ENCODE measurements at regions not wholly inside any gene's neighbourhood (a gene's known extent, or its start where the extent isn't known, plus 50 kb on each side); places are given as distances from the start of the nearest gene placed in this dataset.
"Not testable (repeated sequence)": the region's sequence is repeated elsewhere in the genome, so short reads cannot be mapped to it uniquely, and the experiment has no call there.

DNA sequence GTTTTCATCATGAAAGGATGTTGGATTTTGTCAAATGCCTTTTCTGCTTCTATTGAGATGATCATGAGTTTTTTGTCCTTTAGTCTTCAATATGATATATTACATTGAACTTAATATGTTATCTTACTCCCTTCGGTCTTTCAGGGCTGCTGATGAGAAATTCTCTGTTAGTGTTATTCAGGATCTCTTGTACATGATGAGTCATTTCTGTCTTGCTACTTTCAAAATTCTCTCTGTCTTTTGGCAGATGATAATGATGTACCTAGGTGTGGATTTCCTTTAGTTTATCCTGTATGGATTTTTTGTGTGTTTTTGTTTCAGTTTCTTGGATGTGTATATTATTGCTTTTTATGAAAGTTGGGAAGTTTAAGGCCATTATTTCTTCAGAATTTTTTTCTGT lies 320.9 kb upstream of the NPSR1 start:
- DNase-seq = no peak

DNA sequence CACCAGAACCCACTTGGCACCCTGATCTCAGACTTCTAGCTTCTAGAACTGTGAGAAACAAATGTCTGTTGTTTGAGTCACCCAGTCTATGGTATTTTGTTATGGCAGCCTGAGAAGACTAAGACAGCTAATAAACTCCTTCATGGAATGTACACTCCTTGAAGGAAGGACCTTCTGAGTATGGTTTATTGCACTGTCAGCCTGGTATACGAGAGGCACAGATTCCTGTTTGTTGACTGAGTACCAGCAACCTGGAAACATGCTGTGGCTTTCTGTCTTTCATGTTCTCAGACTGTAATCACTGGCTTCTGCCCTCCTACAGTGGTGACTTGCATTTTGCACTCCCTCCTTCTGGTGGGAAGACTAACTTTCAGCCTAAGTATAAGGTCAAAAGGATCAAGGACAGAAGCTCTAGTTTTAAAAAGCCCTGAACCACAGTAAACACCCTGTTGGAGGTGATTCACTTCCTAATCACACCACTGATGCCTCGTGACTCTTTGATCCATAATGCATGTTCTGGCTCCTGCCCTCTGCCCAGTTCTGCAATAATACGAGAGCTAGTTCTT lies 319.0 kb upstream of the NPSR1 start:
- no peak for DNase-seq

DNA sequence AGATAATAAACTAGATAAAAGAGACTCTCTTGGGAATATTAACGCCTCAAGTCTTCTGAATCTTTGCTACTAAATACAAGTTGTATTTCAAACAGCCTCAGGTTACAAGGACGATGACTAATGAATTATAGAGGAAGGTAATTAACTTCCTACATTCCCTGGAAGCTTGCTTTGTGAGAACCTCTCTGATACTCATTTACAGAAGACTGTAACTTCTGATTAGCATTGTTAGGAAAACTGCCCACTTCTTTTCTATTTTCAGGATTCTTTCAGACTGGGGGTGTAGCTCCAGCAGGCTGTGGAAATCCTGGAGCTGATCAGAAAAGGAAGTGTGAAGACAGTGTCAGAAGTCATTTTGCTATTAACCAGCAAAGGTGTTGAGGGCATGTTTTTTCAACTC lies 316.7 kb upstream of the NPSR1 start:
- no peak for DNase-seq

DNA sequence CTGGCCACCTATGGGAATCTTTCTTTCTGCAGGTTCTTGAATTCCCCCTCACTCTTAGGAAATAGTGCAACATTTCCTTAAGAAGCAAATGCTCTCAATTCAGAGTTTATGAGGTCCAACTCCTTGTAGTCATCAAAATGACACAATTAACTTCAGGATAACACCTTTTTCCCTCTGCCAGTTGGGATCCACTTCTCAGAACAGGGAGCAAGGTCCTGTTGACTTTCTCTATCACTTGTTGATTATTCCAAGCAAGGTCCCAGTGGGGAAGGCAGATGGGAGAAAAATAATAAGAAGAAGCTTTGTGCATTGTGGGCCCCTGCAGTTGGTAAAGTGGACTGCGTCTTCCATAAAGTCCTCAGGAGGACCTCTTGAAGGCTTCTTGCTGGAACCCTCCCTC lies 315.6 kb upstream of the NPSR1 start:
- no peak for DNase-seq

DNA sequence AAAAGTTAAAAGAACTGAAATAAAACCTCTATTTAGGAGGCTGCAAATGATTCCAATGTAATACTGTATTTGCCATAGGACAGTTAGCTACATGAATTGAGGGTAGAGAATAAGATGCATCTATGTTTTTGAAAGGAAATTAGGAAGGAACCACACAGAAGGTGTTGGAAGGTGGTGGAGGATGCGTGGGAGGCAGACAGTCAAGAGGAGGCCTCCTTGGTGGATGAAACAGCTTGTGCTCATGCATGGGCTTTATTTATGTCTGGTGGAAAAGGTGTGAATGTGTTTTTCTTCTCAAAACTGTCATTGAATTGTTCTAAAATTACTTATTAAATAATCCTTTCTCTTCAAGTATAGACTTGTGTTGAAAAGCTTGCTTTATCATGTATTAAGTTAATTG lies 314.4 kb upstream of the NPSR1 start:
- DNase-seq = no peak

DNA sequence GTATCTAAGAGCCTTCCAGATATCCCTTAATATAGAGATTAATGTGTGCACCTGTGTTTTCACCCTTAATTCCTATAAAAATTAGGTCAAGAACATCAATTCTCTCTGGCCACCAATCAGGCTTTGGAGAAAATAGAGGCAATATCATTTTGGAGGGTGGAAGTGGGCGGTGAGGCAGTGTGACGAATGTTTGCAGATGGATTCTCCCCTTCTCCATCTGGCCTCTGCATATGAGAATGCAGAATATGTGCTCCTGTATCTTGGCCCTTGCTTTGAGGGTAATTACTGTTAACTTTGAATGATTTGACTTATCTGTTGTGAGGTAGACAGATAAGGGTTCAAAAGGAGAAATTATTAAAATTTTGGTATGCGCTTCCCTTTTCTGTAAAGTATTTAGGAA lies 304.0 kb upstream of the NPSR1 start:
- no peak for DNase-seq

DNA sequence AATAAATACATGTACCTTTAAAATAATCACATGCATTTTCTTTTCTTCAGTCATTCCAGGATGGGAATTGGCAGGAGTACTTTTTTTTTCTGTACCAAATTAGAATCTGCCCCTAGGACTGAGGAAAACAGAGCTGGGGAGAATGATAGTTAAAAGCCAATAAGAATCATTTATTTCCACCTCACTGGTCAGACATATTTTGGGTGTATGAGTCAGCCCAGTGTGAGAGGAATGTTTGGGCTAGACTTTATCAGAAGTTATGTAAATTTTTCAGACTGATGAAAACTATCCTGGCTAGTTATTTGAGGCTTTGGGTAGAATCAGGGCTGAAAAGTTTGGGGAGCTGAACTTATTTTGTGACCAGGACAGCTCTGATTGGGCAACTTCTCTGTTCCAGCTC lies 303.1 kb upstream of the NPSR1 start:
- DNase-seq = peak; percentile 32

DNA sequence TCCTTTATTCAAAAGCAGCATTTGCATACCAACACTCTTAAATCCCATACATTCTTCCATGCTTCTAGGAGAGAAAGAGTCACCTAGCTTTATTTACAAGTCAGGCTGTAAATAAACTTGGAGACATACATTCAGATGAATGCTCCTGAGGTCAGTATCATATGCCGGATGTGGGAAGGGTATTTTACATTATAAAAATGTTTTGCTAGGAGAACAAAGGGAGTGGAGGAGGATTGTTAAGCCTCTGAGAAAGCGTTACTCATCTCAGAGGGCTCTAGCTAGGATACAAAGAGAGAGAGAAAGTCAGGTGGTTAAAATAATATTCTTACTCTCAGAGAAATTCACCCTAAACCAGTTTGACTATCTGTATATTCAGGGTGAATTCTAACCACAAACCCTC lies 300.9 kb upstream of the NPSR1 start:
- no peak for DNase-seq

DNA sequence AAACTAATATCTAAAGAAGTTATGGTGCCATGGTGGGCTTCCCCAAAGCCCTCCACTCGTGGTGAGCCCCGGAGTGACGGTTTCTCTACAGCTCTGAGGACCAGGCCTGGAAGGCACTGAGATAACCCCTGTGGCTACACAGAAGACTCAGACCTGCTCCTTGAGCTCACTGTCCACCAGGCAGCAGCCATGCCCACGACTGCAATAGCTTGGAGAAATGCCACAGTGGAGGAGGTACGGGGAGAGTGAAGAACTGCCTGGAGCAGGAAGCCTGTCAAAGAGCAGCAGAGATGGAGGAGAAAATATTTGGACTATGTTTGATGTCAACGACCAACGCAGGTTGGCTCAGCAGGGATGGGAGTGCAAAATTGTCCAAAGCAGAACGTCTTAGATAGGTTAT lies 300.1 kb upstream of the NPSR1 start:
- no peak for DNase-seq

DNA sequence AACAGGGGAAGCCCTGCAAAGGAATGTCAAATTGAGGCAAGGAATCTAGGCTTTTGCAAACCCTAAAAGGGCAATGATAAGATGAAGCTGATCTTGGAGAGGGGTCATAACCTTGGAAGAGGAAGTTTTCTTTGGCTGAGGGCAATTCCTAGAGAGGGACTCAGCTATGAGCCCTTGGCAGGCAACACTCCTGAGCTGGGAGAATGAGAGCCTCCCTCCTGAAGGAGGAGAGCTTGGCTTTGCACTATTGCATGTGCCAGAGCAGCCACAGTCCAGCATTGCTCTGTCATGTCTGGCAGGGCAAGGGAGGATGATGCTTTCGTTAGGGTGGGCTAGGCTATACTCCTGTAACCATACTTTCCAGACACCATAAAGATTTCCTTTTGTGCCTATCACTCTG lies 299.4 kb upstream of the NPSR1 start:
- not testable (repeated sequence) for DNase-seq

DNA sequence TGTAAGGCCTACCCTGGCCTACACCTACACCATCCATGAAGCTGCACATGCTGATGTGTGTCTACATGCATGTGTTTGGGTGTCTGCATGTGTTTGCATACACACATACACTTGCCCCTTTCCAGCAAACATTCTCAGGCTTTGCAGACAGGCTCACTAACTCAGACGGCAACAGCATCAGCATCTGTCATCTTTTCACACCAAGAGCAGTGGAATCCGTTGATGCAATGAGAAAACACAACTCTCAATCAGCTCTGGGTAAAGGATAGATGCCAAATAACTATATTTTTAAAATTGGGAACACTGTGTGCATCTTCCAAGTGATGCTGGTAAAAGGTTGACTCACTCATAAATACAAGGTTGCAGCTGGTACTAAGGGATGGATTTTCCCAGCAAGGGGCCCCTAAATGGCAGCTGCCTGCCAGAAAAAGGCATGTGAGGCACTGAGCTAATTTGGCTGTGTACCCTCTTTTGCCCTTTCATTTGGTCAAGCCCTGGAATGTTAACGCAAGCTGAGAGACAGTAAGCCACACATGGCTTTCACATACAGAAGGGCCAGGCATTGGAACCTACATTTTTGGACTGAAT lies 296.3 kb upstream of the NPSR1 start:
- peak; percentile 11 for DNase-seq

DNA sequence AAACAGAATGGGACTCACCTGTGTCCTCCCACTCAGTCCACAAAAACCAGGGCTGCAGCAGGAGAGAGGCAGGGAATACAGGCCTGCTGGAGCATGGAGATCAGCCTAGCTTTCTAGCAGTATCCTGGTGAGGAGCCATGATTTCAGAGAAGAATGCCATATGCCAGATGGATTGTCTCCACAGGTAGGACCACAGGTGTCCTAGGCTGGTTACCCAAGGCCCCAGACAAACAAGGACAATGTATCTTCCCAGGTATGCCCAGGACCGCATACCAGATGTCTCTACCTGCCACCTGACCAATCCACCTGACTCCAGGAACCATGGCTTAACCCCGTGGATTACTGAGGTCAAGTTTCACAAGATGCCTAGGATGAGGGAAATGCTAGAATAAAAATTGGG lies 295.4 kb upstream of the NPSR1 start:
- DNase-seq = no peak

DNA sequence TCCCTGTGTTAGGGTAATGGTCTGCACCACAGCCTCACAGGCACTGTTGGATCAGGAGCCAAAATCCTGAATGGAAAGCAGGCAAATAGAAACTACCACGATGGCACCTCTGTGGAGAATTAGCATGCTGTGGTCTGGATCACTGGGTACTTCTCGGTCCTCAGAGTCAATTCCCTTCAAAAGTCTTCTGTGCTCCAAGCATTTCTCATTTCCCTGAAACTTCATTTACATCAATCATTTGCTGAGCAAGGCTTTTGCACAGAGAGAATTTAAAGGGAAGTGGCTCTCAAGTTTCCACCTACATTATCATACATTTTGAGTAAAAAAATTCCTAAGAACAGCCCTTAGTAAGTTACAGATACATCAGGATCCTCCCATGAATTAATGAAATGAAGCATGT lies 293.9 kb upstream of the NPSR1 start:
- no peak for DNase-seq

DNA sequence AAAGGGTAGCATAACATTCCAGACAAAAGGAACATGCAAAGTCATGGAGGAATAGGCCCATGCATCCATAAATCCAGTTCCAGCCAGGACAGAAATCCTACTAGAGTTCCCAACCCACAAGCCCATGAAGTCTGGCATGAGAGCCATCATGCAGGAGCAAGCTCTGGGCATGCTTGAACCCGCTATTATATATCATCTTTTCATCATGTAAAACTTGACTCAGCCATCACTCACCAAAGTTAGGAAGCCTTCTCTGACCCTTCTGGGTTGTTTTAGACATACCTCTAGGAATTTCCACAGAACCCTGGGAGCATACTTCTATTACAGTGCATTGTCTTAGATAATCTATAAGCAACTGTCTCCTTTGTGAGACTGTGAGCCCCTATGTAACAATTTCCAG lies 293.0 kb upstream of the NPSR1 start:
- DNase-seq = no peak

DNA sequence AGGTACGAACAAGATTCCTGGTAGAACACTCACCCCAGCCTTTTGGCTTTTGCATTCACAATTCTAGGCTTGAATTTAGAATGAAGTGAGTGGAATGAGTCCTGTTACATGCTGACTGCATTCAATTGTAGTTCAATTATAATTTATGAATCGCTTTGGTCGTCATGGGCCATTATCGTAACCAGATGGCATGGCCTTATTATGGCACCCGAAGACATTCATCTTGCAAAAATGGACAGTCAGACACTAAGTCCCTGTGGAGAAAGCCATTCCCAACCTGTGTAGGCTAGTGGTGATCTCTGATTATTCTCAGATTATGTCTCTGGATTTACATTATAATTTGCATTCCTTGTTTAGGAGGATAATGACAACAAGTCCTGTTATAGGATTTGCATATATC lies 292.4 kb upstream of the NPSR1 start:
- no peak for DNase-seq

DNA sequence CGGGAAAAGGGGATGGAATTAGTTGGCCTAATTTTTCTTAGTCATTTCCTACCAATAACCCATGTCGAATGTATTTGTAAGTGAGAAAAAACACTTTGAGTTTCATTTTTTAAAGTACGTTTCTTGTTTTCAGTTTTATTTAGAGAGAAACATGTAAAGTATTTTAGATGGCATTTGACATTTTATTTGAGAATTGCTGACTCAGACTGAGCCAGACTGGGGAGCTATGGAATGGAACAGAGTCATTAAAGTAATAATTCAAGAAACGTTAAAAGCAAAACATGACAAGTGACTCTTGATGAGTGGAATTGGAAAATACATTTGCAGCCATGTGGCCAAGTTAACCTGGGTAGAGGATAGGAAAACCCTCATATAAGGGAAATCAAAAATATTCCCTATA lies 286.1 kb upstream of the NPSR1 start:
- no peak for DNase-seq

DNA sequence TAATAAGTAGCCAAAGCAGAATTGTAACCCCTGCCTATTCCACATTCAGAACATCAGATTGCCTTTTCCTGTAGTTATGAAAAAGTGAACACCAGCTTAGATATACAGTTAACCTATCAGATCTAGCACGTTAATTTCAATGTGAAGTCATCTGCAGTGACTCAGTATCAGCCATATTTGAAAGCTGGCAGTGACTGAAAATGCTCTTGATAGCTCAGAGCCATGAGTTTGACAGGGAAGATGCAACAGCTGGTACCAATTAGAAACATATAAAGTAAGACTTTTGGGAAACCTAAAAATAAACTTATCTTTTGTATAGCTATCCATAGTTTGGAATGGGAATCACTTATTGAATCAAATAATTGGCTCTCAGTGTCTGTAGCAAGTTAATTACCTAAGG lies 284.1 kb upstream of the NPSR1 start:
- DNase-seq = no peak

DNA sequence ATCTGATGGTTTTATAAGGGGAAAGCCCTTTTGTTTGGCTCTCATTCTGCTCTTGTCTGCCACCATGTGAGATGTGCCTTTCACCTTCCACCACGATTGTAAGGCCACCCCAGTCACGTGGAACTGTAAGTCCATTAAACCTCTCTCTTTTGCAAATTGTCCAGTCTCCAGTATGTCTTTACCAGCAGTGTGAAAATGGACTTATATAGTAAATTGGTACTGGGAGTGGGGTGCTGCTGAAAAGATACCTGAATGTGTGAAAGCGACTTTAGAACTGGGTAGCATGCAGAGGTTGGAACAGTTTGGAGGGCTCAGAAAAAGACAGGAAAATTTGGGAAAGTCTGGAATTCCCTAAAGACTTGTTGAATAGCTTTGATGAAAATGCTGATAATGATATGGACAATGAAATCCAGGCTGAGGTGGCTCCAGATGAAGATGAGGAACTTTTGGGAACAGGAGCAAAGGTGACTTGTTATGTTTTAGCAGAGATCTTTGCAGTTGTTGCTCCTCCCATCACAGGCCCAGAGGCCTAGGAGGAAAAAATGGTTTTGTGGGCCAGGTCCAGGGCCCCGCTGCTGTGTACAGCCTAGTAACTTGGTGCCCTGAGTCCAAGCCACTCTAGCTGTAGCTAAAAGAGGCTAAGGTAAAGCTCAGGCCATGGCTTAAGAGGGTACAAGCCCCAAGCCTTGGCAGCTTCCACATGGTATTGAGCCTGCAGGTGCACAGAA lies 275.7 kb upstream of the NPSR1 start:
- DNase-seq = no peak

DNA sequence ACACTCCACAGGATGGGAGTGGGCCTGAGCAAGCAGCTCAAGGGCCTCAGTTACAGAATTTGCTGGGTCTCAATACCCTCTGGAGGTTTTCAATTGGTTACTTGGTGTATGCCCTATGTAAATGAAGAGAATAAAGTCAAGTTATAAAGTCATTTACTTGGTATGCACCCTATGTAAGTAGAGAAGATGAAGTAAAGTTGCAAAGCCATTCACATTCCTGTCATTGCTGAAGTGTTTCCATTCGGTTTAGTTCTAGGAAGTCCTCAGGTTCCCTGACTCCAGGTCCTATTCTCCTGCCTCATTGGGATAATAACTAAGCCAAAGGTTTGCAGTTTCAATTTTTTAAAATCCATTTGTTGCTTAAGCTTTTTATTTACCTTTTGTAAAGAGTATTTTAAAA lies 272.6 kb upstream of the NPSR1 start:
- DNase-seq = no peak

DNA sequence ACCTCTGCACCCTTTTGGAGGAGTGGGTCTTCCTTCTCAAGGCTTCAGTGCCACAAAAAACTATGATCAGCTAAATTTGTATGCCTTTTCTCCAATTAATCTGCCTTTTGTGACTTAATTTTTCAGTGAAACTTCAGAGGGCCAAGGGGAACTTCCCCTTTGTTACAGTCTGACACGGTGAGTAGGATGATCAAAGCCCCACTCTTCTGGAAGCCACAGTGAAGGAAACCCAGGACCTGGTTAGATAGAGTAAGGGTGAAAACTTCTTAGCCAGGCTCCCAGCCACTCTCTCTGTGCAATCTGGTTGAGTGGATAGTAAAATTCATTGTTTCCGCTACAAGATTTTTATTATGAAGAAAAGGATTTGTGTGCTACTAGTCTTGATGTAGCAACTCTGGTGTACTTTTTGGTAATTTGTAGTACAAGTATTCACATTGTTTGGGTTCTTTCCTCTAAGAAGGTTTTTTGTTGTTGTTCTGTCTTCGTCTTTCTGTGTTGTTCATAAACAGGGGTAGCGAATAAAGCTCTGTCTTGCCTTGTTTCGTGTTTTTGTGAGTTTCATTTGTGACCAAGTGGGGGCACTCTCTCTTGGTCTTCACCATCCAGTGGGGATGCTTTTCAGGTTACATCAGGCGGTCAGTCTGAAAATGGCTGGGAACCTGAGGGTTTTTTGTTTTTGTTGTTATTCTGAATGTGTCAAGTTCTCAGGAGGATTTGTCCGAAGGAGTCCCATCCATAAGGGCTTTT lies 268.5 kb upstream of the NPSR1 start:
- no peak for DNase-seq

DNA sequence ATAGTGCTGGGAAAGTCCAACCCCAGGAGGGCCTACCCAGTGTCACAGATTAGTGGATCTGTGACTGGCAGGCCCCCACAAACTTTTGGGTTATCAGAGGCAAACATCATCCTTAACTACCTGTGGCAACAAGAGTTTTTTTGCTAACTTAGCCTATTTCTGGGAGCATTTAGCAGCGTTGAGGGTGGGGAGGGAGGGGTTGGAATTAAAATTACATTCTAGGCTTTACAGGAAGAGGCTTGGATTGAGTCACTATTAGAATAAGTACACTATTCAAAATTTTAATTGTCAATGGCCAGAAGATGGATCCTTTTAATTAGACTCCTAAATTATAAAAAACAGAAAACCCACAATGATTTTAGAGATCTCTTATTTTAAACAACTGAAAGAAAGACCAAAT lies 267.9 kb upstream of the NPSR1 start:
- DNase-seq = no peak

DNA sequence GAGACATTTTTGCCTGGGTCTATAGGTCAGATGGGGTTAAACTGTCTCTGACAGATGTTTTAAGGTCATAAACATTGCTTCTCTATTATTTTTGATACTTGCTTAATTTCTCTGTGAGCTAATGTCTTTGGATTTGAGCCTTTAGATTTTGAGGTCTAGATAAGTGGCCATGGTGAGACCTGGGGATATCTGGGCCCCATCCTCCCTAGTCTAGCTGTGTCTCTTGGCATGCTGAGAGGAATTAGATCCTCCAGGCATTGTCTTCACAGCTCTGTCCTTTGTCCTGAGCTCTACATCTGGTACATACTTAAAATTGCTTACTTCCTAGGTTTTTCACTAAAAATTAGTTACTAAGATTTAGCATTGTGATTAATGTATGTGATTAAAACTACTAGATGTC lies 265.0 kb upstream of the NPSR1 start:
- no peak for DNase-seq

DNA sequence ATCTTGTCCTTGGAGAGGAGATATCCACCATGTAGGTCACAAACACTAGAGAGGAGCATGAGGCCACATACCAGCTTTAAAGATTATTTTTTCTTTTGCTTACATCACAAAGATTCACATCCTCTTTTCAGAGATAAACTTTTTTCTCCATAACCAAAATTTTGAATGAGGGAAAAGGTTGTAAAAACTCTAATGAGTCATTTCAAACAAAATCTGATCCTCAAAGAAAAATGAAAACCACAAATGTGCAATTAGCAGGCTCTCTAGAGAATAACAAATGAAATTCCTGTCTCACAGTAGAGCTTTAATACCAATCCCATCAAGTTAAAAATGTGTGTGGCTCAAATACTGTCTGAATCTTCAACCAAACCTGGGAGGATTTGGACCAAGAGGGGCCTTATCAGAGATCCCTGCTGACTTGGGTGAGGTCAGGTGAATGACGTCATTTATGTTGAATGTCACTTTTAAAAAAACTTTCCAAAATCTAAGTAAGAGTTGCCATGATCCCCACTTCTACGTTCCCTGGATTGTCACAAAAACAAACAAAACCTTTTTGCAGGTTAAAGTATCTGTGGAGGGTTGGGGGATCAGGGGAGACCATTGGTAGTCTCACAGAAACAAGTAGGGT lies 261.5 kb upstream of the NPSR1 start:
- DNase-seq = no peak

DNA sequence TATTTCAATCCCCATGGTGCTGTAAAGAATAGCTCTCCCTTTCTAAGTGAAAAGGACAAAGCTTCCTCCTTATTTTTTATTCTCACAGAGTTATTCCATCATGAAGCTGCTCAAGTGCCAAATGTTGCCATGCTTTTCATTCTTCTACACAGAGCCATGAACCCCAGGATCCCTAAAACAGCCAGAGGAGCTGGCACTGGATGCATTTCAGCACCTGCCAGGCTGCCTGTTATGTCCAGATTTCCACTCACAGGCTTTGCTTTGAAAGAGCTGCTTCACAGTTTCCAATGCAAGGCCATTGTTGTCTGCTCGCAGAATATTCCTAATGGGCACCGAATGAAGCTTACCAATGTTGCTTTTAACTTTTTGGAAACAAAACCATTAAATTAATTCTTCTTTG lies 256.2 kb upstream of the NPSR1 start:
- DNase-seq = no peak

Measured in eye (tissue), 1 donor.